PC-9 (cell line): ENCODE measurements at regions not wholly inside any gene's neighbourhood (a gene's known extent, or its start where the extent isn't known, plus 50 kb on each side); places are given as distances from the start of the nearest gene placed in this dataset.
A peak's percentile ranks its signal among the peaks of the same experiment; 100 is the strongest.

ENCODE experiments used
- BruUV-seq: library from RNA; stranded (reverse); fragments of 400-500 nt; replicated peaks from 2 replicates; lab custom pipeline; 2021; lab: Mats Ljungman, UMichigan
- CTCF ChIA-PET: fragments of 300-600 bp; sonication (Branson Sonifier 250); formaldehyde crosslinking; loops from one replicate; lab custom pipeline; 2022; ENCODE audit warnings: antibody characterized with exemption; lab: Charles Lee
- POLR2A ChIA-PET: fragments of 300-600 bp; sonication (Branson Sonifier 250); formaldehyde crosslinking; loops from one replicate; lab custom pipeline; 2022; ENCODE audit warnings: antibody characterized with exemption; ENCODE audit not compliant: unreplicated experiment; lab: Charles Lee
- DNase-seq, 2 experiments: peaks; one replicate each; pipeline versions ENCODE4 v3.0.0 to v3.0.0-alpha.2; 2015 to 2022; ENCODE audit warnings: mixed read lengths in 1 of 2
- H2AFZ ChIP-seq: fragments of 200-600 bp; sonication (generic); 2 replicates; pipeline ENCODE4 v1.8.1; 2017; ENCODE audit warnings: antibody characterized with exemption
- H3F3A ChIP-seq: fragments of 200-600 bp; sonication (generic); 2 replicates; pipeline ENCODE4 v1.8.1; 2017; ENCODE audit warnings: antibody characterized with exemption, mild to moderate bottlenecking, low read depth; ENCODE audit not compliant: insufficient read depth
- H3K27ac ChIP-seq: fragments of 200-600 bp; sonication (generic); 2 replicates; pipeline ENCODE4 v1.6.1; 2016; ENCODE audit warnings: mixed run types
- H3K27me3 ChIP-seq: fragments of 200-600 bp; sonication (generic); 2 replicates; pipeline ENCODE4 v1.6.1; 2016; ENCODE audit warnings: low read depth, mixed run types; ENCODE audit not compliant: insufficient read depth
- H3K36me3 ChIP-seq: fragments of 200-600 bp; sonication (generic); 2 replicates; pipeline ENCODE4 v1.6.1; 2016; ENCODE audit warnings: low read depth, mixed run types
- H3K4me1 ChIP-seq: fragments of 200-600 bp; sonication (generic); replicated peaks from 2 replicates; pipeline ENCODE4 v1.6.1; 2016; ENCODE audit warnings: mixed run types; ENCODE audit not compliant: insufficient read depth
- H3K4me2 ChIP-seq: fragments of 200-600 bp; sonication (generic); 2 replicates; pipeline ENCODE4 v1.6.1; 2017; ENCODE audit warnings: mixed run types
- H3K4me3 ChIP-seq: fragments of 200-600 bp; sonication (generic); 2 replicates; pipeline ENCODE4 v1.6.1; 2016; ENCODE audit warnings: mixed run types
- H3K79me2 ChIP-seq: fragments of 200-600 bp; sonication (generic); 2 replicates; pipeline ENCODE4 v1.6.1; 2017; ENCODE audit warnings: low read depth, mixed run types
- H3K9me2 ChIP-seq: fragments of 200-600 bp; sonication (generic); 2 replicates; pipeline ENCODE4 v1.8.1; 2017; ENCODE audit warnings: mild to moderate bottlenecking; ENCODE audit not compliant: insufficient read depth
- H3K9me3 ChIP-seq: fragments of 200-600 bp; sonication (generic); 2 replicates; pipeline ENCODE4 v1.8.1; 2016; ENCODE audit warnings: low read depth; ENCODE audit not compliant: insufficient read depth
- H4K20me1 ChIP-seq: fragments of 200-600 bp; sonication (generic); 2 replicates; pipeline ENCODE4 v1.8.1; 2017; ENCODE audit not compliant: insufficient read depth
- EZH2 ChIP-seq: fragments of 200-600 bp; sonication (generic); IDR thresholded peaks from 2 replicates; pipeline ENCODE4 v1.8.0; 2017; ENCODE audit warnings: antibody characterized with exemption, low read depth
- intact Hi-C: fragments of 100-400 bp; cut with micrococcal nuclease; formaldehyde crosslinking; loops from one replicate; pipeline ENCODE4 v1.10.0; 2022; ENCODE audit not compliant: unreplicated experiment
- TF ChIP-seq, protein P1 (sequence below): fragments of 200-600 bp; sonication (generic); conservative IDR thresholded peaks from 2 replicates; pipeline ENCODE4 v1.6.1; 2017; ENCODE audit warnings: mixed run types, antibody characterized with exemption, mild to moderate bottlenecking, moderate library complexity

DNA sequence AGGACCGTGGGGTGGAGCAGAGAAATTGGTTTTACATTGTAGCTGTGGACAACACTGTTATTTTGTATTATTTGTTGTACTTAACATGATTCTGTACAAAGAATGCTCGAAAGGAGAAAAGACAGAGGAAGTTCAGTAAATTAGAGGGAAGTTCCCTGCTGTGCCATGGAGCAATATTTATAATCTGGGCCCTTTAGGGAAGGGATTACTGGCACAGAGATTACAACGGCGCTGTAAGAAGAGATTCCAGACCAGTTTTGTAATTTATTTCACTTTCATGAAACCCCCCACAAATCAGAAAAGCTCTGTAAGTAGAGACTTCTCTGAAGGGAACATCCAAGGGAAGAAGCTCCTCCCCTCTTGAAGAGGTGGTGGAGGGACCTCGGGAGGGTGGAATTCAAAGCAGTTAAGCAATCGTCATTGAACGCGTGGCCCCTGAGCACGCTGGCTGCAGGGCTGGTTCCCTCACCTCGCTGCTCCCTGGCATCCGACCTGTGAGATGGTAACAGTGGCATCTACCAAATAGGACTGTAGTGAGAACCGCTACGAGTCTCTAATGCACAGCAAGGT is 113.5 kb downstream of the KLF6 start:
- Histone ChIP-seq H2AFZ (no peak overlapping the region), H3K4me2 (no peak overlapping the region), H3K4me1 (peaks cover 23% of the 10 kb centered on the region), H3K9me3 (no peaks in the 10 kb centered on the region), H3K36me3 (no peaks in the 10 kb centered on the region), H3K79me2 (no peaks in the 10 kb centered on the region), H3K4me3 (no peak overlapping the region), H3K9me2 (no peaks in the 10 kb centered on the region), H3K27me3 (no peaks in the 10 kb centered on the region), H3K27ac (no peak overlapping the region), H4K20me1 (no peaks in the 10 kb centered on the region), H3F3A (peaks cover 27% of the 10 kb centered on the region)
- ChIA-PET POLR2A (no interaction called here), CTCF (no interaction called here)
- BruUV-seq = no TSS peak
- no peak for DNase-seq
- TF ChIP-seq EZH2 = no peak
- TF ChIP-seq, protein P1, sequence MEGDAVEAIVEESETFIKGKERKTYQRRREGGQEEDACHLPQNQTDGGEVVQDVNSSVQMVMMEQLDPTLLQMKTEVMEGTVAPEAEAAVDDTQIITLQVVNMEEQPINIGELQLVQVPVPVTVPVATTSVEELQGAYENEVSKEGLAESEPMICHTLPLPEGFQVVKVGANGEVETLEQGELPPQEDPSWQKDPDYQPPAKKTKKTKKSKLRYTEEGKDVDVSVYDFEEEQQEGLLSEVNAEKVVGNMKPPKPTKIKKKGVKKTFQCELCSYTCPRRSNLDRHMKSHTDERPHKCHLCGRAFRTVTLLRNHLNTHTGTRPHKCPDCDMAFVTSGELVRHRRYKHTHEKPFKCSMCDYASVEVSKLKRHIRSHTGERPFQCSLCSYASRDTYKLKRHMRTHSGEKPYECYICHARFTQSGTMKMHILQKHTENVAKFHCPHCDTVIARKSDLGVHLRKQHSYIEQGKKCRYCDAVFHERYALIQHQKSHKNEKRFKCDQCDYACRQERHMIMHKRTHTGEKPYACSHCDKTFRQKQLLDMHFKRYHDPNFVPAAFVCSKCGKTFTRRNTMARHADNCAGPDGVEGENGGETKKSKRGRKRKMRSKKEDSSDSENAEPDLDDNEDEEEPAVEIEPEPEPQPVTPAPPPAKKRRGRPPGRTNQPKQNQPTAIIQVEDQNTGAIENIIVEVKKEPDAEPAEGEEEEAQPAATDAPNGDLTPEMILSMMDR = no peak
- intact Hi-C loops = no loop called here

DNA sequence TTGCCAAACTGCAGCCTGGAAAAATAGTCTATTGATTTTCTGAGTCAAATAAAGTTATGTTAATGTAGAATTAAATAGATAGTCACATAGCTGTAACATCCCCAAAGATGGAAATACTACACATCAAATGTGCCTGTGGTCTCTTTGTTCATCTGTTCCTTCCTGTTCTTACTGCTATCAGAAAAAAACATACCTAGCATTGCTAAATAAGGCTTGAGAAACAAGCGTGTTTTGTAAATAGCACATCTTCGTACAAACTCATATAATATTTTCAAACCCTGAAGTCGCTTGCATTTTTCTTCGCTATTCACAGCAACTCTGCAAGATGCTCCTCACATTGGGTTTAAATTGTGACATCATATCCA is 116.1 kb downstream of the KLF6 start:
- intact Hi-C loops = loop anchor here (1.0 to 5.0 kb wide), 5 partner anchors 33 to 201 kb away; no protein-coding TSS in a partner anchor
- peak overlapping the region; percentile 74 for H3K4me2 ChIP-seq

DNA sequence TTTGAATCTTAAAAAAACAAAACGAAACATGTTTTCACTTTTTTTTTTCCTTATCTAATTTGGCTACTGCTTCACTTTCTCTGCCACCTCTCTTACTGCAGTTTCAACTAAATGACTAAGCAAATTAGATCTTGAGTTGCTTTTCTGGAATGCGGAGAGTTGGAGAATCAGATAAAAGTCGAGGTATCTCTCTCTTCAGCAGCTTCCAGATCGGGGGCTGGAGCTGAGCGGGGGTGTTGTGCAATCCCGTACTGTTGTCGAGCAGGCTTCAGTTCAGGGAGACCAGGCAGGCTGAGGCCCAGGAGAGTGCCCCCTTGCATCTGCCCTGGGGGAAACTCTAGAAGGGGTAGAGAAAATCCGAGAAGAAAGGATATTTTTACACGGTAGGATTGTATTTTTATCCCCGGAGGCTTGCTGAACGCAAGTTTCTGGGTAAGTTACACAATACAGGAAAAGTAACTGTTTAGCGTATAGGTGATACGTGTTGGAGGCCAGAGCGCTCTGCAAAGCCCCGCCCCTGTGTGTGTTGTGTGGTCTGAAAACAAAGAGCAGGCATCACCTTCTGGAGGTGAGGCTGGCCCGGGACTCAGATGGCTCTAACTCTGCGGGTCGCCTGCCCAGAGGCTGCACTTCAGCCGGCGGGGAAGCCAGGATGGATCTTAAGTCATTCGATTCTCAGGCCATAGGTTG is 116.6 kb downstream of the KLF6 start:
- DNase-seq = peak; percentile 87 to 94
- BruUV-seq = no TSS peak
- Histone ChIP-seq H3K27ac (peak overlapping the region; percentile 99), H3K27me3 (no peaks in the 10 kb centered on the region), H4K20me1 (no peaks in the 10 kb centered on the region), H3K4me2 (peak overlapping the region; percentile 74), H3K9me3 (no peaks in the 10 kb centered on the region), H3F3A (peaks cover 27% of the 10 kb centered on the region), H3K36me3 (no peaks in the 10 kb centered on the region), H3K9me2 (no peaks in the 10 kb centered on the region), H3K4me1 (peaks cover 23% of the 10 kb centered on the region), H3K4me3 (peak overlapping the region; percentile 50; the same call in 1 of the 2 replicates), H2AFZ (0 out of 2 replicates have a peak overlapping the region, but pooled peaks have one; percentile 60), H3K79me2 (no peaks in the 10 kb centered on the region)
- CTCF ChIA-PET = interaction anchor here (0.7 kb wide), 1 partner anchor 1935 kb away, joined by 3 read pairs; no protein-coding TSS in a partner anchor
- no peak for TF ChIP-seq EZH2
- TF ChIP-seq, protein P1 = no peak
- POLR2A ChIA-PET = no interaction called here
- intact Hi-C loops = loop anchor here (1.0 to 5.0 kb wide), 5 partner anchors 32 to 200 kb away; no protein-coding TSS in a partner anchor

More for the DNA sequence above, 116.1 kb downstream of the KLF6 start:
- H3K79me2 ChIP-seq = no peaks in the 10 kb centered on the region
- POLR2A ChIA-PET = interaction anchor here (0.6 kb wide), 1 partner anchor 89 kb away, joined by 4 read pairs; no protein-coding TSS in a partner anchor
- no peaks in the 10 kb centered on the region for H3K9me3 ChIP-seq
- H3F3A ChIP-seq = peaks cover 27% of the 10 kb centered on the region
- H3K9me2 ChIP-seq = no peaks in the 10 kb centered on the region
- H3K36me3 ChIP-seq = no peaks in the 10 kb centered on the region
- BruUV-seq = TSS peak; percentile 92
- H3K4me3 ChIP-seq = peak overlapping the region; percentile 50; the same call in 1 of the 2 replicates
- no peak for TF ChIP-seq EZH2
- TF ChIP-seq, protein P1 = no peak
- H3K27me3 ChIP-seq = no peaks in the 10 kb centered on the region
- no peak for DNase-seq
- no peaks in the 10 kb centered on the region for H4K20me1 ChIP-seq
- H3K4me1 ChIP-seq = peaks cover 23% of the 10 kb centered on the region
- H2AFZ ChIP-seq = 0 out of 2 replicates have a peak overlapping the region, but pooled peaks have one; percentile 60
- peak overlapping the region; percentile 99 for H3K27ac ChIP-seq
- CTCF ChIA-PET = interaction anchor here (0.7 kb wide), 2 partner anchors 37 to 1935 kb away, joined by 3 to 19 read pairs; no protein-coding TSS in a partner anchor
